Stimulated activated naive B cell treated with anti-CD40 and anti-IgM and Interleukin-4, amounts not matched to agents 10 μg/mL and 1 μg/mL and 100 μg/mL, for 72 hours (primary cell): ENCODE measurements at regions not wholly inside any gene's neighbourhood (a gene's known extent, or its start where the extent isn't known, plus 50 kb on each side); places are given as distances from the start of the nearest gene placed in this dataset.

Source experiments
- ATAC-seq, 2 donors: fragments of 150-1000 bp; cut with Tn5 transposase; replicated peaks; 2 replicates each; pipeline ENCODE4 v1.10.0; 2021; ENCODE audit warnings: moderate library complexity in 1 of 2
- DNase-seq: peaks from one replicate; pipeline ENCODE4 v3.0.0; 2021
- H3K27ac Mint-ChIP-seq: one replicate; pipeline ENCODE4 v1.8.0; 2022; ENCODE audit warnings: mild to moderate bottlenecking, mixed read lengths
- H3K27me3 Mint-ChIP-seq, 2 donors: one replicate each; pipeline ENCODE4 v1.8.0; 2022; ENCODE audit warnings: mixed read lengths in 2 of 2
- H3K36me3 Mint-ChIP-seq, 2 donors: one replicate each; pipeline ENCODE4 v1.8.0; 2022; ENCODE audit warnings: mixed read lengths in 2 of 2, mild to moderate bottlenecking in 1 of 2
- H3K4me1 Mint-ChIP-seq, 2 donors: one replicate each; pipeline ENCODE4 v1.8.0; 2022; ENCODE audit warnings: mixed read lengths in 2 of 2, mild to moderate bottlenecking in 1 of 2
- H3K4me3 Mint-ChIP-seq, 2 donors: one replicate each; pipeline ENCODE4 v1.8.0; 2022; ENCODE audit warnings: mild to moderate bottlenecking in 2 of 2, mixed read lengths in 2 of 2, moderate library complexity in 1 of 2
- H3K9me3 Mint-ChIP-seq, 2 donors: one replicate each; pipeline ENCODE4 v1.8.0; 2022; ENCODE audit warnings: mixed read lengths in 2 of 2, mild to moderate bottlenecking in 1 of 2

DNA sequence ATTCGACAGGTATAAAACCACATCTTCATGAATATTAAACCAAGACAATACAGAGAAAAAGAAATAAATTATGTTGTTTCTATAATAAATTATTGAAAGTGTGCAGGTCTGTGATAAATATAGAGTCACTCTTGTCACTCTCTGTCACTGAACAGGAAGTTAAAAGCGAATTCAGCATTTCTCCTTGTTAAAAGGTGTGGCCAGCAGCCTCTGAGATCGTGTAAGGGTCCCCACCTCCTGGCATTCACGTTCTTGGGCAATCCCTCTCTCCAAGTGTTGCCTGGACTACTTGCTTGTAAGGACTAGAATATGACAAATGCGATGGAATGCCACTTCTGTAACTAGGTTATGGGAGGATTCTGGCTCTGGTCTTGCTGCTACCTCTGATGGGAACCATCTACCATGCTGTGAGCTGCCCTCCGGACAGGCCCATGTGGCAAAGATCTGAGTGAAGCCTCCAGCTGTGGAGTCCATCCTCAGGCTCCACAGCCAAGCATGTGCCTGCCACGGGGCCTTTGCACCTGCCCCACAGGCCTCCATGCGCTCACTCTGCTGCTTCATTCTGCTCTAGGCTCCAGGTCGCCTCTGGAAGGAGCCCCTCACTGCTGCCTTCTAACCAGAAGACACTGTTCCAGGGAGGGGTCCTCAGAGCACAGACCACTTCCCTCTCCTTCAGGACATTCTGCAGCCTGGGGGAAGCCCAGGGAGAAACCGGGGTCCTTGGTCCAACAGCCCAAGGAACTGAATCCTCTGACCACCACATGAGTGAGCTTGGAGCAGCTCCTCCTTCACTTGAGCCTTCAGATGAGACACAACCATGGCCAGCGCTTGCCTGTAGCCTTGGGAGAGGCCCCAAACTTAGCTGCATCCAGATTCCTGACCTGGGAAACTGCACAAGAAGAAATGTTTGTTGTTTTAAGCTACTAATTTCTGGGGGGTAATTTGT is 202.9 kb upstream of the HDAC4 start:
- H3K27ac Mint-ChIP-seq: no peak overlapping the region
- H3K4me3 Mint-ChIP-seq: no peak overlapping the region
- ATAC-seq: no peak
- peaks cover 0 to 5% of the 10 kb centered on the region in 2 donors for H3K9me3 Mint-ChIP-seq
- H3K27me3 Mint-ChIP-seq: peaks cover 13 to 37% of the 10 kb centered on the region in 2 donors
- DNase-seq: no peak
- H3K4me1 Mint-ChIP-seq: no peaks in the 10 kb centered on the region
- no peaks in the 10 kb centered on the region for H3K36me3 Mint-ChIP-seq

- Mint-ChIP-seq H3K27me3 (peaks cover 12 to 37% of the 10 kb centered on the region in 2 donors), H3K4me1 (no peaks in the 10 kb centered on the region), H3K4me3 (no peak overlapping the region), H3K27ac (no peak overlapping the region), H3K9me3 (peaks cover 0 to 5% of the 10 kb centered on the region in 2 donors), H3K36me3 (no peaks in the 10 kb centered on the region)
- DNase-seq (no peak), ATAC-seq (no peak)
Observed at GRCh38 chr2:239602290-239603282, 201.8 kb upstream of the HDAC4 start.

DNA sequence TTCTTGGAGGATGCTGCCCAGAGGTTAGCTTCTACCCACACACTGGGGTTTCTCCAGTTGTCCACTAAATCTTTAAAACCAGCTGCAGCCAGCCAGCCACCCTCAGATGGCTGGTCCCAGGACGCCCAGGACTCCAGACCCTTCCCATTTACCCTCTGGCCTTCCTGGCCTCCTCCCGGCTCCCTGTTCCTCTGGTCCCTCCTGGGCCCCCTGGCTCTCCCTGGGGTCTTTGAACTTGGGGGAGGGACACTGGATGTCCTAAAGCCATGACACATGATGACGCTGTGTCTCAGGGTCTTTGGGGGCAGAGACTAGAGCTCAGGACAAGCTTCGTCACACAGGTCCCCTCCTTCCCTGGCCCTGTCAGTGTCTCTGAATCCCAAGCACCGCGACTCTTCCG is 201.1 kb upstream of the HDAC4 start:
- Mint-ChIP-seq H3K9me3 (peaks cover 0 to 5% of the 10 kb centered on the region in 2 donors), H3K27ac (no peak overlapping the region), H3K4me1 (no peaks in the 10 kb centered on the region), H3K27me3 (peaks cover 8 to 36% of the 10 kb centered on the region in 2 donors), H3K4me3 (no peak overlapping the region), H3K36me3 (no peaks in the 10 kb centered on the region)
- ATAC-seq: no peak
- no peak for DNase-seq

DNA sequence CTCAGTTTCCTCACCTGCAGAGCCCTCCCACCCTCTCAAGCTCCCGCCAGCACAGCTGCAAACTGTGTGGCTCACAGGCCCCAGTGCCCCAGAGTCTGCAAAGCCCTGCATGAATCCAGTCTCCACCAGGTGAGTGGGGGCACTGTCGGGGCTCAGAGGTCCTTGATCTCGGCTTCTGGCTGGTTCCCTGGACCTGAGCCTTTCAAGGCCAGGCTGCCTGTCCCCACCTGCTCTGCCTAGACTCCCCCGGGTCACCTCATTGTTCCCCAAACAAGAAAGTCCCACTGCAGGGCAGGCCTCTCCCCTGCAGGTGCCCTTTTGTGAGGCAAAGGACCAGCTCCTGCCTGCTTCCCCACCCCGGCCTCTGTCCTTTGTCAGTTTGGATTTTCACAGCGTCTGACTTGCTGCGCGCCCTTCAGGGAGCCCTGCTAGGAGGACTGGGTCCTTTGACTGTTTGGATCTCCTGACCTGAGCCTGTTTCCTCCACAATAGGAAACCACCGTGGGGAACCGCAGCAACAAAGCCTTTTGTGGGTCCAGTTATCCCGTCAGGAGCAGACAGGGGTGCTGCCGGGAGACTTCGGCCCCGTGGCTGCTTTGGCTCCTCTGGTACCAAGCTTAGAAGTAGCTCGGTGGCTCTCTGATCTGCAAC is 200.5 kb upstream of the HDAC4 start:
- Mint-ChIP-seq H3K27me3 (peaks cover 8 to 30% of the 10 kb centered on the region in 2 donors), H3K4me3 (no peak overlapping the region), H3K27ac (no peak overlapping the region), H3K9me3 (peaks cover 0 to 3% of the 10 kb centered on the region in 2 donors), H3K4me1 (no peaks in the 10 kb centered on the region), H3K36me3 (no peaks in the 10 kb centered on the region)
- DNase-seq: no peak
- no peak for ATAC-seq

DNA sequence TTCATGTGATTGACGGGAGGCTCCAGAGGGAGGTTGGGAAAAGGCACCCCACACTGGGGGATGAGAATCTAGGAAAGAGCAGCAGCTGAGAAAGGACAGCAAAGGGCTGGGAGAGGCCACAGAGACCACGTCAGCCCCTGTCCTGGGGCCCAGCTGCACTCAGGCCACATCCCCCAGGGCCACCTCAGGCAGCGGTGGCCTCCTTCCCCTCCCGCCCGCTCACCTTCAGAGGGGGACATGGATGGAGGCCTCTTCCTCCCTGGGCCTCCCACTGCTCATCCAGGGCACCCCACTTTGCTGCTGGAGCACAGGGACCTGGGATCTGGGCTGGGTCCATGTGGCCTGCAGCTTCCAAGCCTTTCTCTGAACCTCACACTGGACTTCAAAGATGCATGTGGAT is 199.8 kb upstream of the HDAC4 start:
- no peak for DNase-seq
- H3K27me3 Mint-ChIP-seq: peaks cover 8 to 25% of the 10 kb centered on the region in 2 donors
- H3K36me3 Mint-ChIP-seq: no peaks in the 10 kb centered on the region
- ATAC-seq: no peak
- no peaks in the 10 kb centered on the region for H3K4me1 Mint-ChIP-seq
- peaks cover 0 to 3% of the 10 kb centered on the region in 2 donors for H3K9me3 Mint-ChIP-seq
- H3K27ac Mint-ChIP-seq: no peak overlapping the region
- no peak overlapping the region for H3K4me3 Mint-ChIP-seq

DNA sequence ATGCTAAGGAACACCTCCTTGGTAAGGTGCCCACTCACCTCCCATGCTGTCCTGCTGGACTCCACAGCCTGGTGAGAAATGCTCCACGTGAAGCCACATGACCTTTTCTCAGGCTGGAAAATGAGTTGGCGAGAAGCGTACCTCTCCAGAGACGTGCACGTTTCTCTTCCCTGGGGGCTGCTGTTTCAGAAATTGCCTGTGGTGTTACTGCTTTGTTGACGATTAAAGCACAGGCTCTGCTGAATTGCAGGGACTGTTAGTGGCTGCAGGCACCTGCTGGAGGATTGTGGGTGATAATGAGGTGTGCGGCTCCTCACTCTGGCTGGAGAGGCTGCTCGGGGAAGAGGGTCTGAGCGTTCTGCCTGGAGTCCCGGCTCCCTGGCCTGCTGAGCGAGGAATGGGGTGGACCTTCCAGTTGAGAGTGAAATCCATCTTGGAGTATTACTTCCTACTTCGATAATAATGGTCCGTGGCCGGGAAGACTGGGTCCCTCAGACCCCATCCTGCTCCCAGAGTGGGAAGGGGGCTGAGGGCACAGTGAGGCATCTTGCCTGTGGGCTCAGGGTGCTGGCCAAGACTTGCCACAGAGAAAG is 199.3 kb upstream of the HDAC4 start:
- Mint-ChIP-seq H3K27me3 (peaks cover 8 to 25% of the 10 kb centered on the region in 2 donors), H3K4me3 (no peak overlapping the region), H3K9me3 (peaks cover 0 to 3% of the 10 kb centered on the region in 2 donors), H3K27ac (no peak overlapping the region), H3K36me3 (no peaks in the 10 kb centered on the region), H3K4me1 (no peaks in the 10 kb centered on the region)
- DNase-seq (no peak), ATAC-seq (no peak)

DNA sequence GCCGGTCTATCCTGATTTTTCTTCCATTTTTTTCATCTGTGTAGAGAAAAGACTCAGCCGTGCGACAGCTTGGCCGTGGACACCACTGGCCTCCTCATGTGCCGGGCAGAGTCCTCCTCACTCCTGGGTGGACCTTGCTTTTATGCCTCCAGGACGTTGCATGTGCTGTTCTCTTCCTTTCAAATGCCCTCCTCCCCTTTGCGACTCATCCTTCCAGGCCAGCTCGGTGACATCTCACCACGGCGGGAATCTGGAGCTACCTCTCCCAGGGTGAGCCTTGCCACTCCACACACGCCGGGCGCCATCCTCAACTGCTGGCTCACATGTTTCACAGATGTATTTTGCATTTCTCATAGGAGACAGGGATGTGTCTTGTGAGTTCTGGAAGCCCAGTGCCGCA is 198.5 kb upstream of the HDAC4 start:
- peaks cover 0 to 3% of the 10 kb centered on the region in 2 donors for H3K9me3 Mint-ChIP-seq
- H3K27ac Mint-ChIP-seq: no peak overlapping the region
- DNase-seq: no peak
- H3K36me3 Mint-ChIP-seq: no peaks in the 10 kb centered on the region
- no peaks in the 10 kb centered on the region for H3K4me1 Mint-ChIP-seq
- no peak for ATAC-seq
- H3K27me3 Mint-ChIP-seq: peaks cover 8 to 25% of the 10 kb centered on the region in 2 donors
- H3K4me3 Mint-ChIP-seq: no peak overlapping the region

DNA sequence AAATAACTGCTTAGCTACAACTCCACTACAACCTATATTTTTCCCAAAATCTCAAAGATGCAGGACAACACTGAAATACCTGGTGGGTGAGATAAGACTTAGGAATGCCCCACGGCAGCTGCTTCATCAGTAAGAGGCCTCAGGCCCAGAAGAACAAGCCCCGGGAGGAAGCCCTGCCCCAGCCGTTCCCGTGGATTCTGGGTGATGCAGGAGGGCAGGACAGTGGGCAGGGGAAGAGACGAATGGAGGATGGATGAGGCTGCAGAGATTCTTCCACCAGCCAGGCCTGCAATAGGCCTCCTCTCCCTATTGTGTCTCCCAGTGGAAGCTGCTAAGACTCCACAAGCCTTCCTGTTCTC is 197.9 kb upstream of the HDAC4 start:
- Mint-ChIP-seq H3K4me3 (no peak overlapping the region), H3K9me3 (no peaks in the 10 kb centered on the region), H3K27me3 (peaks cover 8 to 19% of the 10 kb centered on the region in 2 donors), H3K27ac (no peak overlapping the region), H3K4me1 (no peaks in the 10 kb centered on the region), H3K36me3 (no peaks in the 10 kb centered on the region)
- DNase-seq: no peak
- no peak for ATAC-seq

GRCh38 chr2:239598011-239598731 is 197.4 kb upstream of the HDAC4 start:
- Mint-ChIP-seq H3K9me3 (no peaks in the 10 kb centered on the region), H3K4me3 (no peak overlapping the region), H3K36me3 (no peaks in the 10 kb centered on the region), H3K4me1 (no peaks in the 10 kb centered on the region), H3K27ac (no peak overlapping the region), H3K27me3 (peaks cover 8 to 16% of the 10 kb centered on the region in 2 donors)
- no peak for ATAC-seq
- no peak for DNase-seq

DNA sequence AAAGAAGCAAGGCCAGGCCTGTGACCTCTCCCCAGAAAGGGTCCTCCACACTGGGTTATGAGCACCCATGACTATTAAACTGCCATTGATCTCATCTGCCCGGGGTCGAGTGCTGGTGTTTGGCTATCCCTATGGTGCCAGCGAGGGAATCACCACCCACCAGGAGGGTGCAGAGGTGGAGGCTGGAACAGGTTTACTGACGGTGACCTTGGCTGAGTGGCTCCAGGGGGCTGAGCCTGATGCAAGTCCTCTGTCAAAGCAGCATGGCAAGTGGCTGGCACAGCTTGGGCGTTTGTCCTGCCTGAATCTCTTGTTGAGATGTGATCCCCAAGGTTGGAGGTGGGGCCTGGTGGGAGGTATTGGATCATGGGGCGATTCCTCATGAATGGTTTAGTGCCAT is 196.4 kb upstream of the HDAC4 start:
- Mint-ChIP-seq H3K9me3 (peaks cover 1 to 4% of the 10 kb centered on the region in 2 donors), H3K4me1 (no peaks in the 10 kb centered on the region), H3K36me3 (no peaks in the 10 kb centered on the region), H3K27me3 (peaks cover 3 to 10% of the 10 kb centered on the region in 2 donors), H3K4me3 (no peak overlapping the region), H3K27ac (no peak overlapping the region)
- ATAC-seq (no peak), DNase-seq (no peak)

DNA sequence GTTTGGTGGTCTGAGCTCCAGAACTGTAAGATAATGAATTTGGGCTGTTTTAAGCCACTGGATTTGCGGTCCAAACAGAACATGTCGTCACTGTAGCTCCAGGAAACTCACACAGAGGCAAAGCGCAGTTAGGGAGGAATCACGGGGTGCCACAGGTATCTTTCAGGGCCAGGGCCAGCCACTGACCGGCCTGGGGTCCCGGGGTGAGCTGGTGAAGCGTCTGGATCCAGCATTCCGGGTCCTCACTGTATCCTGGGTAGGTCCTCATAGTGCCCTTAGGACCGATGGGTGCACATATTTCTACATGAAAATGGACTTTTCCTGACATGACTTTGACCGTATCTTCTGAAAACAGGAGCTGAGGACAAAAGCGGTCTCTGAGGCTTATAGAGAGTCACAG is 196.0 kb upstream of the HDAC4 start:
- DNase-seq (no peak), ATAC-seq (no peak)
- H3K4me3 Mint-ChIP-seq: no peak overlapping the region
- peaks cover 3 to 6% of the 10 kb centered on the region in 2 donors for H3K27me3 Mint-ChIP-seq
- H3K4me1 Mint-ChIP-seq: no peaks in the 10 kb centered on the region
- peaks cover 4 to 8% of the 10 kb centered on the region in 2 donors for H3K9me3 Mint-ChIP-seq
- no peaks in the 10 kb centered on the region for H3K36me3 Mint-ChIP-seq
- H3K27ac Mint-ChIP-seq: no peak overlapping the region

DNA sequence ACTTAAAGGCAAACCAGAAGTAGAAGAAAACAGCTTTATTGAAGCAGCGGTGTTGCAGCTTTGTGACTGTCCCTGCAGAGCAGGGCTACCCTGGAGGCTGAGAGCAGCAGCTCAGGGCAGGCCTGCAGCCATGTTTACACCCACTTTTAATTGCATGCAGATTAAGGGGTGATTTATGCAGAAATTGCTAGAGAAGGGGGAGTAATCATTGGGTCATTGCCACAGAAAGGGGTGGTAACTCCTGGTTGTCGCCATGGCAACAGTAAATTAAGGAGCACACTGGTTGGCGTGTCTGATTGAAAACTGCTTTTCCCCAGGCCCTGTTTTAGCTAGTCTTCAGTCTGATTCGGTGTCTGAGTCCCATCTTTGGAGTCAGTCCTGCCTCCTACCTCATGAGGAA is 195.4 kb upstream of the HDAC4 start:
- Mint-ChIP-seq H3K4me1 (no peaks in the 10 kb centered on the region), H3K27me3 (peaks cover 0 to under 1% of the 10 kb centered on the region in 2 donors), H3K4me3 (no peak overlapping the region), H3K27ac (no peak overlapping the region), H3K9me3 (peaks cover 6 to 11% of the 10 kb centered on the region in 2 donors), H3K36me3 (no peaks in the 10 kb centered on the region)
- DNase-seq (no peak), ATAC-seq (no peak)

DNA sequence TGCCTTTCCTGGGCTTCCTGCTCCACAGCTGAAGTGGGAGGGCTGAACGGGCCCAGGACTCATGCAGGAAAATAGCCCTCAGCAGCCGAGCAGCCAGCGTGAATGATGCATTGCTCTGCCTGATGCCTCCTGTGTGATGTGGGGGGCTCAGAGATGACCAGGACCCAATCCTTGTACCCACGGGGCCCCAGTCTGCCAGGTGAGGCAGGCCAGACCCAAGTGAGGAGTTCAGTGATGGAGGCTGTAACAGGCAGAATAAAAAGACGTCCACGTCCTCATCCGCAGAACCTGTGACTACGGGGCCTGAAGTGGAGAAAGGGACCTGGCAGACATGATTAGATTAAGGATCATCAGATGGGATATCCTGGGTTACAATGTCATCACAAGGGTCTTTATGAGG is 194.9 kb upstream of the HDAC4 start:
- Mint-ChIP-seq H3K27me3 (no peaks in the 10 kb centered on the region), H3K36me3 (no peaks in the 10 kb centered on the region), H3K4me1 (no peaks in the 10 kb centered on the region), H3K27ac (no peak overlapping the region), H3K9me3 (peaks cover 6 to 11% of the 10 kb centered on the region in 2 donors), H3K4me3 (no peak overlapping the region)
- ATAC-seq (no peak), DNase-seq (no peak)
